Effector memory CD4-positive, alpha-beta T cell (primary cell): ENCODE measurements at regions not wholly inside any gene's neighbourhood (a gene's known extent, or its start where the extent isn't known, plus 50 kb on each side); places are given as distances from the start of the nearest gene placed in this dataset.

Experiments used
- DNase-seq, 3 donors: peaks; one replicate each; pipeline ENCODE4 v3.0.0-alpha.2; 2020
- H3K27ac ChIP-seq: 2 replicates; pipeline ENCODE4 v1.7.0; 2013; ENCODE audit warnings: mild to moderate bottlenecking, low read length, moderate library complexity; ENCODE audit not compliant: insufficient read depth, poor library complexity, severe bottlenecking
- H3K27me3 ChIP-seq: replicated peaks from 2 replicates; pipeline ENCODE4 v1.7.0; 2013; ENCODE audit warnings: mild to moderate bottlenecking, low read length; ENCODE audit not compliant: insufficient read depth, control insufficient read depth, poor library complexity, severe bottlenecking
- H3K36me3 ChIP-seq: 2 replicates; pipeline ENCODE4 v1.7.0; 2013; ENCODE audit warnings: mild to moderate bottlenecking, low read length, moderate library complexity; ENCODE audit not compliant: control insufficient read depth, insufficient read depth
- H3K4me1 ChIP-seq: 2 replicates; pipeline ENCODE4 v1.7.0; 2013; ENCODE audit warnings: low read length, mild to moderate bottlenecking; ENCODE audit not compliant: control insufficient read depth, insufficient read depth, poor library complexity, severe bottlenecking
- H3K4me3 ChIP-seq: 2 replicates; pipeline ENCODE4 v1.7.0; 2013; ENCODE audit warnings: low read length, low read depth, mild to moderate bottlenecking; ENCODE audit not compliant: insufficient read depth, poor library complexity, severe bottlenecking
- H3K9me3 ChIP-seq: 2 replicates; pipeline ENCODE4 v1.7.0; 2013; ENCODE audit warnings: mild to moderate bottlenecking, low read length, moderate library complexity; ENCODE audit not compliant: control insufficient read depth

DNA sequence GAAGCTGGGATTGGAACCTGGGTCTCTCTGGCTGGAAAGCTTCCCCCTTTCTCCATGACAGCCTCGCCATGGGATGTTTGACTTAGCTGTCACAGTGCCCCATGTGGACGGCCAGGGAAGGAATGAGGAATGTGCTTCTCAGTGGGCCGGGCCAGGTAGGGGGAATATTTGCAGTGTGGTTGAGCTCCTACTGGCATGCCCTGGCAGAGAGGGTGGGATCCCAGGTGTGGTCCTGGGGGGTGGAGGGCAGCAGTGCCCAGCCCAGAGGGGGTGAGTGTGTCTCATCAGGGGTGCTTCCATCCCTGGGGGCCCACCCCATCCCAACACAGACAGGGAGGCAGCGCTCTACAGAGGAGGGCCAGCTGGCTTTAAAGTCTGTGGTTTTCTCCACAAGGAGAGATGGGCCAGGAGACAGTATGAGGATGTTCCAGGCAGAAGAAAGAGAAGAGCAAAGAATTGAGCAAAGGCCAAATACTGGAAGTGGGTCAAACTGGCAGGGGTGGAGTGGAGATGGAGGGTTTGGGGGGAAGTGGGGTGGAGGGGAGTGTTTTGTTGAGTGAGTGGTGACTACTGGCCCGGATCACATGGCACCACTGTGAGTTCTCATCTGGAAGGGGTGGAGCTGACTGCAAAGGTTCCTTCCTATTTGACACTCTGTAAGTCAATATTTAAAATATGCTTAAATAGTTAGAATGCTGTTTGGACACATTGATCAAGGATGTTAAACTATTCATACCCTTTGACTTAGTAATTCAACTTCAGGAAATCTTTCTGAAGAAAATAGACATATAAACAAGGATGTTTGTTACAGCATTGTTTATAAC is 94.0 kb downstream of the MYCN start:
- Histone ChIP-seq H3K4me1 (no peaks in the 10 kb centered on the region), H3K27me3 (no peaks in the 10 kb centered on the region), H3K4me3 (no peak overlapping the region), H3K36me3 (no peaks in the 10 kb centered on the region), H3K9me3 (no peaks in the 10 kb centered on the region), H3K27ac (no peak overlapping the region)
- no peak for DNase-seq

- no peaks in the 10 kb centered on the region for H3K4me1 ChIP-seq
- H3K27ac ChIP-seq: no peak overlapping the region
- H3K4me3 ChIP-seq: no peak overlapping the region
- no peaks in the 10 kb centered on the region for H3K36me3 ChIP-seq
- no peak for DNase-seq
- H3K9me3 ChIP-seq: no peaks in the 10 kb centered on the region
- H3K27me3 ChIP-seq: no peaks in the 10 kb centered on the region
These were observed 92.6 kb downstream of the MYCN start for GRCh38 chr2:16033032-16033293.

GRCh38 chr2:16032282-16033031 is 92.1 kb downstream of the MYCN start:
- no peaks in the 10 kb centered on the region for H3K36me3 ChIP-seq
- no peak overlapping the region for H3K27ac ChIP-seq
- no peaks in the 10 kb centered on the region for H3K9me3 ChIP-seq
- no peak overlapping the region for H3K4me3 ChIP-seq
- no peaks in the 10 kb centered on the region for H3K27me3 ChIP-seq
- no peak for DNase-seq
- no peaks in the 10 kb centered on the region for H3K4me1 ChIP-seq

GRCh38 chr2:16031848-16032159 is 91.5 kb downstream of the MYCN start:
- H3K9me3 ChIP-seq: no peaks in the 10 kb centered on the region
- H3K27ac ChIP-seq: no peak overlapping the region
- no peaks in the 10 kb centered on the region for H3K36me3 ChIP-seq
- no peak for DNase-seq
- no peak overlapping the region for H3K4me3 ChIP-seq
- H3K27me3 ChIP-seq: no peaks in the 10 kb centered on the region
- H3K4me1 ChIP-seq: no peaks in the 10 kb centered on the region

GRCh38 chr2:16031058-16031847 is 90.9 kb downstream of the MYCN start:
- no peaks in the 10 kb centered on the region for H3K4me1 ChIP-seq
- no peak for DNase-seq
- no peaks in the 10 kb centered on the region for H3K27me3 ChIP-seq
- no peaks in the 10 kb centered on the region for H3K9me3 ChIP-seq
- H3K36me3 ChIP-seq: no peaks in the 10 kb centered on the region
- no peak overlapping the region for H3K27ac ChIP-seq
- H3K4me3 ChIP-seq: no peak overlapping the region

- no peaks in the 10 kb centered on the region for H3K4me1 ChIP-seq
- no peaks in the 10 kb centered on the region for H3K36me3 ChIP-seq
- no peaks in the 10 kb centered on the region for H3K27me3 ChIP-seq
- H3K27ac ChIP-seq: no peak overlapping the region
- no peaks in the 10 kb centered on the region for H3K9me3 ChIP-seq
- no peak for DNase-seq
- no peak overlapping the region for H3K4me3 ChIP-seq
These were observed 90.1 kb downstream of the MYCN start for GRCh38 chr2:16030206-16031057.

DNA sequence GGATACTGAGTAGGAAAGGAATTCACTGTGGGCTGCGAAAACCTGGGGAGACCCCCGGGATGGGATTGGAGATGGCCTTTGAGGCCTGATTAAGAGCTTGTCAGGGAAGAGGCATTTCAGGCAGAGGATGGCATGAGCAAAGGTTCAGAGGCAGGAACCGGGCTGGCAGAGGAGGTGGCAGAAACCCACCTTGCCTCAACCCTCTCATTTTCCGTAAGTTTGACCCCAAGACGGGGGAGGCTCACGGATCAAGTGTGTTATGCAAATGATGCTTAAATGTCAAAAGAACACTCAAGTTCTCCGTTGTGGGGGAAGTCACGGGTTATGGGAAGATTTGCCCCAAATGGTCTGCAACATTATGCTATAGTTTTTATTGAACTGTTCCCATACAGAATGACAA is 88.3 kb downstream of the MYCN start:
- Histone ChIP-seq H3K27me3 (no peaks in the 10 kb centered on the region), H3K4me3 (no peak overlapping the region), H3K9me3 (no peaks in the 10 kb centered on the region), H3K4me1 (no peaks in the 10 kb centered on the region), H3K27ac (no peak overlapping the region), H3K36me3 (no peaks in the 10 kb centered on the region)
- no peak for DNase-seq

DNA sequence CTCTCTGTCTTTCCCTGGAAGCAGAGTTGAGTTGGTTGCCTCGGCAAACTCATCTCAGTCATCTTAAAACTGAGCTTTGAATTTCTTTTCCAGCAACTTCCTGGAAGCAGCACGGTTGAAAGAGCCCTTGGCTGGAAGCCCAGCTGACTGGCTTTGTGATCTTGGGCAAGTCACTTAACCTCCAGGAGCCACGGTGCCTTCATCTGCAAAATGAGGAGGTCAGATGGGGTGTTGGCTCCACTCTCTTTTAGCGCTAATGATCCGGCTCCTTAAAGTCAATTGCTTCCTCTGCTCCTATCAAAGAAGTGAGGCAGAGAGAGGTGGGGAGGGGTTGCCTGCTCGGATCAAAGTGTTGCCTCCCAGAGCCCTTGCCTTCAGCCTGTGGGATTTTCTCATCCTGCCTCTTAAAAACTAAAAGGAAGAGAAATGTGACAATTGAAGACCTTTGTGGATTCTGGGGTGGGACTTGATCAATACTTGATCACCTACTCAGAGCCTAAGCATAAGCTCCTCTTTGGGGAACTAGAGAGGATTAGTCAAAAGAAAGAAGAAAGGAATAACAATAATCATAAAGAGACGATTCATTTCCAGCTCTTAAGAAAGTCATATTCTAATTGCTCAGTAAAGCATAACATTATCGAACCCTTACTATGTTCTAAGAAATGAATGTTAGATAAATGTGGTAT is 86.6 kb downstream of the MYCN start:
- Histone ChIP-seq H3K4me1 (no peaks in the 10 kb centered on the region), H3K4me3 (no peak overlapping the region)

DNA sequence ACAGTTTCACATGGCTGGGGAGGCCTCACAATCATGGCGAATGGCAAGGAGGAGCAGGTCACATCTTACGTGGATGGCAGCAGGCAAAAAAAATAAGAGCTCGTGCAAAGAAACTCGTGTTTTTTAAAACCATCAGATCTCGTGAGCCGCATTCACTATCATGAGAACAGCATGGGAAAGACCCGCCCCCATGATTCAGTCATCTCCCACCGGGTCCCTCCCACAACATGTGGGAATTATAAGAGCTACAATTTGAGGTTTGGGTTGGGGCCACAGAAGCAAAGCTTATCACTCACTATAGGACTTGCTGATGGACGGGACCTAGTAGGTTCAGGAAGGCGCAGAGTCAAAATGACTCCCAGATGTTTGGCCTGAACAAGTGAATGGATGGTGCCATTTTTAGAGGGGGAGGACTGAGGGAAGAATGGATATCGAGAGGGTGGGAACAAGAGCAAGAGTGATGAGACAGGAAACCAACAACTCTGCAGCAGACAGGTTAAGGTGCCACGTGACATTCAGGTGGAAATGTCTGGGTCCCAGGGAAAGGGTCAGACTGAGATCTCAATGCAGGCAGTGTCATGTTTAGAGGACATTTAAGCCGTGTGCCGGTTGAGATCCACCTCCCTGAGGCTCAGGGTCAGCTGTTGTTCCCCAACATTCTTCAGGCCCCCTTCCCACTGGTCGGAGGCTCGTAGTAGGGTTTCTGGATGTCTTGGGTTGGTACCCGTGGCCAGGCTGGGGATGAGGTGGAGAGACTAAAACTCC is 85.7 kb downstream of the MYCN start:
- H3K27me3 ChIP-seq: no peaks in the 10 kb centered on the region
- H3K4me3 ChIP-seq: no peak overlapping the region
- no peaks in the 10 kb centered on the region for H3K4me1 ChIP-seq
- no peak overlapping the region for H3K27ac ChIP-seq
- no peaks in the 10 kb centered on the region for H3K9me3 ChIP-seq
- no peaks in the 10 kb centered on the region for H3K36me3 ChIP-seq
- DNase-seq: no peak

More for the DNA sequence above, 86.6 kb downstream of the MYCN start:
- Histone ChIP-seq H3K27me3 (no peaks in the 10 kb centered on the region), H3K9me3 (no peaks in the 10 kb centered on the region), H3K27ac (no peak overlapping the region), H3K36me3 (no peaks in the 10 kb centered on the region)
- DNase-seq: no peak
